ENCODE measurements at regions not wholly inside any gene's neighbourhood (a gene's known extent, or its start where the extent isn't known, plus 50 kb on each side); places are given as distances from the start of the nearest gene placed in this dataset.

DNA sequence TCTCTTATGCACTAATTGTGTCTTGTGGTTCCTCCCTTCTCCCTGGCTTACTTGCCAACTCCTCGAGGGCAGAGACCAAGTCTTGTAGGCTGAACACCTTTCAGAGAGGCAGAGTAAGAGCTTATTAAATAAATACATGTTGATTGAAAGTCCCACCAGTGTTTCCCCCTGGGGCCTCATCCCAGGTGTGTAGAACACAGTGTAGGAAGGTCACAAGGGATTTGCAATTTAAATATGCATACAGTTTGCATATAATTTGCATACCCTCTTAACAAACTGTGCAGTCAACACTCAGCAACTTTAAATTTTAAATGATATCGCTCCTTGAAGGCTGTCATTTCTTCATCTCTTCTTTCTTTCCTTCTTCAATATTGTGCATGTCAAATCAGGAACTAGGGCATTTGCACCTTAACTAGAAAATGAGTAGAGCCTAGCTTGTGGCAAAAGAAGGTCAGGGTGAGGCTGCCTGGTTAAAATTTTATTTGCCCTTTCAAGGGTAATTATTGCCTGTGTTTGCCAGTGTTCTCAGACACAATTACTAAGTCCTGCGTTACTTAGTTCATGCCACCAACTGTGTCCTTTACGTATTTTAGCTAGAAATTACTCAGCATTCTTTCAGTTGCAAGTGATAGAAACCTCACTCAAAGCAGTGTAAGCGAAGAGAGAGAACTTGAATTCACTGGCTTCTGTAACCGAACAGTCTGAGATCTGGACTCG is 465.7 kb downstream of the HAPSTR1 start:
- TF ChIP-seq, protein P1, sequence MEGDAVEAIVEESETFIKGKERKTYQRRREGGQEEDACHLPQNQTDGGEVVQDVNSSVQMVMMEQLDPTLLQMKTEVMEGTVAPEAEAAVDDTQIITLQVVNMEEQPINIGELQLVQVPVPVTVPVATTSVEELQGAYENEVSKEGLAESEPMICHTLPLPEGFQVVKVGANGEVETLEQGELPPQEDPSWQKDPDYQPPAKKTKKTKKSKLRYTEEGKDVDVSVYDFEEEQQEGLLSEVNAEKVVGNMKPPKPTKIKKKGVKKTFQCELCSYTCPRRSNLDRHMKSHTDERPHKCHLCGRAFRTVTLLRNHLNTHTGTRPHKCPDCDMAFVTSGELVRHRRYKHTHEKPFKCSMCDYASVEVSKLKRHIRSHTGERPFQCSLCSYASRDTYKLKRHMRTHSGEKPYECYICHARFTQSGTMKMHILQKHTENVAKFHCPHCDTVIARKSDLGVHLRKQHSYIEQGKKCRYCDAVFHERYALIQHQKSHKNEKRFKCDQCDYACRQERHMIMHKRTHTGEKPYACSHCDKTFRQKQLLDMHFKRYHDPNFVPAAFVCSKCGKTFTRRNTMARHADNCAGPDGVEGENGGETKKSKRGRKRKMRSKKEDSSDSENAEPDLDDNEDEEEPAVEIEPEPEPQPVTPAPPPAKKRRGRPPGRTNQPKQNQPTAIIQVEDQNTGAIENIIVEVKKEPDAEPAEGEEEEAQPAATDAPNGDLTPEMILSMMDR (IDR thresholded peaks at IDR 0.05; ENCODE audit: insufficient read depth, low read depth, low read length, missing control alignments), result no peak
- peak; percentile 4 for DNase-seq (ENCODE audit: low read depth)
- H3K4me3 ChIP-seq (ENCODE audit: low read depth, low read length), result no peak overlapping the region

DNA sequence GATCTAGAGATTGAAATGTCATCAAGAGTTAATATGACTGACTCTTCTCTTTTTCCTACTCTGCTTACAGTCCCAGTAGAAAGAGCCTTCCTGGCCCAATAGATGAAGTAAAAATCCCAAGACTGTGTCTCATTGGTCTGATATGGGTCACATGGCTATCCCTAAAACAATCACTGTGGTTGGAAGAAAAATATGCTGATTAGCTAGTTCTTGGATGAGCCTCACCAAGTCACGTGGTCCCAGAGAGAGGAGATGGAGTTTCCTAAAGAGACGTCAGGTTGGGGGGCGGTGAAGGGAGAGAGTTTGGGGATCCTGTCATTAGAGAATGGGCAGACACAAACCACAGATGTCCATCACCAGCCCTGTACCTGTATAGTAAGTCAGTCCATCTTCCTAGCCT is 466.3 kb downstream of the HAPSTR1 start:
- no peak overlapping the region for H3K4me3 ChIP-seq (ENCODE audit: low read depth, low read length)
- TF ChIP-seq, protein P1 (IDR thresholded peaks at IDR 0.05; ENCODE audit: insufficient read depth, low read depth, low read length, missing control alignments), result no peak
- no peak for DNase-seq (ENCODE audit: low read depth)

DNA sequence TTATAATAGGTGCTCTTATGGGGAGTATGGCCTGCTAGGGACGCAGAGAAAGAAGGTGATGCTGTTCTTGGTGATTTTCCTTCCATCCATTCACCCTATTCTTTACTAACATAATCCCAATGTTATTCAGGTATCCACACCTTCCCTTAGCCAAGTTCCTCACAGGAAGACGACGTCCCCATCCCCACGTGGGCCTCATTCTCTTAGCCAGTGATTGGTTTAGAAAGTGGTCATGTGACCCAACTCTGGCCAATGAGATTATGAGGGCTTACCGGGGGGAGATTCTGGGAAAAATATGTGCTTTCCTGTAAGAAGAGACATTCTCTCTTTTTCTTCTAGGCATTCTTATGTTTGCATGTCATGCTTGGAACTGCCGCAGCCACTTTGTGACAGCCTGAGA is 474.7 kb downstream of the HAPSTR1 start:
- DNase-seq (ENCODE audit: low read depth), result no peak
- TF ChIP-seq, protein P1 (IDR thresholded peaks at IDR 0.05; ENCODE audit: insufficient read depth, low read depth, low read length, missing control alignments), result no peak
- H3K4me3 ChIP-seq (ENCODE audit: low read depth, low read length), result no peak overlapping the region

DNA sequence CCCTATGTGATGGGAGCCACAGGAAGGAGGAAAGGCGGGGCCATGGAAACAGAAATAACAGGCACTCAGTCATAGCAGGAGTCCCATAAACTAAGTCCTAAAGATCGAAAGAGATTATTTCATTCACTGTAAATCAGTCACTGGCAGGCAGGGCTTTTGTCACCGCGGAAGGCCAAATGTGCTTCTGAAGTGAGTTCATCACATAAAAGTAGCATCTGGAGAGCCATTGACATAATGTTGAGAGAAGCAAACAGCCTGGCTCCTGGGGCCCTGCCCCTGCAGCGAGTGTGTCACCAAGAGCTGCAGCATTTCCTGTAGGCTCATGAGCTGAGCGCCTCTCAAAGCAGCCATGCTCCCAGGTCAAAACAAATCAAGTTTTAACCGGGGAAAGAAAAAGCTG is 476.2 kb downstream of the HAPSTR1 start:
- TF ChIP-seq, protein P1 (IDR thresholded peaks at IDR 0.05; ENCODE audit: insufficient read depth, low read depth, low read length, missing control alignments), result no peak
- DNase-seq (ENCODE audit: low read depth), result no peak
- no peak overlapping the region for H3K4me3 ChIP-seq (ENCODE audit: low read depth, low read length)

DNA sequence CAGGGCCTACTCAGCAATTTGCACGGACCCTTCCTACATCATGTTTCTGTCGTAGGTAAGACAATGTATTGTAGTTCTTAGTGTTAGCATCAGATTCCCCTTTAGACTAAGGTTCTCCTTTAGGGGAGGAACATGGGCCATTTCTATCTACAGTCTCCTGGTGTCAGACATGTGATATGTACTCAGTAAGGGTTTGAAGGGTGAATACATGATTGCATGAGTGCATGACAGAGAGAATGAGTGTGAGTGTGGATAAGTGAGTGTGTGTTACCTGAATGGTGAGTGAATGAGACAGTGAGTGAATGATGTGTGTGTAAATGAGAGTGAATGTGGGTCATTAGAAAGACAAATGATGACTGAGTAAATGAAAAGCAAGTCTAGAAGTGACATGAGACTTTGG is 476.8 kb downstream of the HAPSTR1 start:
- TF ChIP-seq, protein P1 (IDR thresholded peaks at IDR 0.05; ENCODE audit: insufficient read depth, low read depth, low read length, missing control alignments), result no peak
- no peak overlapping the region for H3K4me3 ChIP-seq (ENCODE audit: low read depth, low read length)
- DNase-seq (ENCODE audit: low read depth), result no peak

DNA sequence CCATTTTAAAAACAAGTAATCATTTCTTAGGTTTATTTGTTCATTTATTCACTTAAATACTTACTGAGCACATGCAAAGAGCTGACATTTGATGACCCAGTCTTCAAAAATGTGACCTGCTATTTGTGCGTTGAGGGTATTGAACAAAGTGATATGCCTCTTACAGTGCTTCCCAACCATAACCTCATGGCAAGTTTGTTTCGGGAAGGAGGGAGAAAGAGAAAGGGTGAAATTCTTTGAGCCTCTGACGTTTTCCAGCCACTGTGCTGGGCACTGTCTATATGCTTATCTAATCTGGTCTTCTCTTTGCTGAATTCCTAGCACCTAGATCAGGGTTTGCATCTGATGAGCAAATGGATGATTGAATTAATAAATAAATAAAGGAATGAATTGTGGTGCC is 479.1 kb downstream of the HAPSTR1 start:
- TF ChIP-seq, protein P1 (IDR thresholded peaks at IDR 0.05; ENCODE audit: insufficient read depth, low read depth, low read length, missing control alignments), result no peak
- H3K4me3 ChIP-seq (ENCODE audit: low read depth, low read length), result no peak overlapping the region
- no peak for DNase-seq (ENCODE audit: low read depth)

GRCh38 chr16:9578459-9578858 is 487.0 kb downstream of the HAPSTR1 start:
- no peak overlapping the region for H3K4me3 ChIP-seq (ENCODE audit: low read depth, low read length)
- TF ChIP-seq, protein P1 (IDR thresholded peaks at IDR 0.05; ENCODE audit: insufficient read depth, low read depth, low read length, missing control alignments), result no peak
- DNase-seq (ENCODE audit: low read depth), result no peak
